Right renal pelvis (tissue), 4 donors: ENCODE measurements at regions not wholly inside any gene's neighbourhood (a gene's known extent, or its start where the extent isn't known, plus 50 kb on each side); places are given as distances from the start of the nearest gene placed in this dataset.
"Not testable (repeated sequence)": the region's sequence is repeated elsewhere in the genome, so short reads cannot be mapped to it uniquely, and the experiment has no call there.

Experiments used
- DNase-seq, 4 donors: peaks; one replicate each; pipeline ENCODE4 v3.0.0-alpha.2; 2013; ENCODE audit warnings: low read depth in 4 of 4, low spot score in 3 of 4, missing footprints in 1 of 4

DNA sequence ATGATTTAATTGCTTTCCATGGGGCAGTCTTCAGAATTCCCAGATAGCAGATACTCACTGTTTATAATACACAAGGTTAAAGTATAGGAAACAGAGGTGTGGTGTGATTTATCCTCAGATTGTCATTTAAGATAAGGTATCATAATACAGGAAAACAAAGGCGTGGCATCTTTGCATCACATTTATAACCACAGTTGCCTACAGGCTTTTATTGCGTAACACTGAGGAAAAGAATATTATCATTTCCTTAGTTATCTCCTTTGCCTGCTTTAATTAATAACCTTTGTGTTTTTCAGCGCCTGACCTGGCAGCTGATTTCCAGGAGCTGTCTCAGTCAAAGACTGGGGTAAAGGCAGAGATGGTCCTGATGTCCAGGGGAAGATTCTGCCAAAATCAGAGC lies 68.8 kb downstream of the SSX7 start:
- DNase-seq, result no peak

DNA sequence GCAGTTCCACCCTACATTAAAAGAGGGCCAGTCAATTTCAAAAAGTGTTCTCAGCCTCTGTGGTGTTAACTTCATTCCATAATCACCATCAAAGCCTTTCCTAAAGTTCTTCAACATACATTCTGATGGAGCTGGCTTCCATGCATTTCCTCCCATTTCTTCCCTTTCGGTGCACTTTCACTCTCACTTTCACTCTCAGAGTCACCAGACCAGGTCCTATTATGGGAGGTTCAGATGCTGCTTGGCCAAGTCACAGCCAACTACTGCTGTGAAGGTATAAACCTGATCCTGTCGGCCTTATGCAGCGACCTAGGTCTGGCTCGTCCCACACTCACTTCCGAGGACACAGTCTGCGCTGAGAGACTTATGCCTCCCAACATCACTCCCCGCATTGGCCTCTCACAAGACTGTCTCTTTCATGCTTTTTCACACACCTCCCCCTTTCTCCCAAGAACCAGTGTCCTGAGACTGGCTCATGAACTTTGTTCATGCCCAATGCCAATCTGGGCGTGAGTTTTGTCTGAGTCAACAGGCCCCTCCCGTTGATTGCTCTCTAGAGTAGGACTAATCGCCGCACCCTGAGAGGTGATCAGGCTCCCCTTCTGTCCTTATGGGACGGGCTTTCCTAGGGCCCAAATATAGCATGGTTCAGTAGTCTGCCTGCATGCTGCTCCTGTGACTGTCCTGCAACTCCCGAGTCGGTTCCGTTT lies 60.8 kb upstream of the XAGE1B start:
- no peak for DNase-seq

DNA sequence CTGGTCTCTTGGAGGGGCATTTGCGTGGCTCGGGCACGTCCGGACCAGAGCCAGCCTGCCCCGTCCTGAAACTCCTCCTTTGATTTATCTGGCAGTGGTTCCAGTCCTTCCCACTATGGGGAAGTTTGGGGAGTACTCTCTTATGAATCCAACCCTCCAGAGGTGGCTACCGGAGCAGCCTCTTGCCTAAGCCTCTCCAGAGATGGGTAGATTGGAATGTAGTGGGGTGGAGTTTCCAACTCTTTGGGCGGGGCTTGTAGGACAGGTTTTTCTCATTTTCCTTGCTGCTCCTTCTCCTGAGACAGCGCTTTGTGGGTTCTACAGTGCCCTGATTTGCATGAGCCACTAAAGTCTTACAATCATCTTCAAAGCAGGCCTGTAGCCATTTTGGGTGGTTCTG lies 60.1 kb upstream of the XAGE1B start:
- no peak for DNase-seq

DNA sequence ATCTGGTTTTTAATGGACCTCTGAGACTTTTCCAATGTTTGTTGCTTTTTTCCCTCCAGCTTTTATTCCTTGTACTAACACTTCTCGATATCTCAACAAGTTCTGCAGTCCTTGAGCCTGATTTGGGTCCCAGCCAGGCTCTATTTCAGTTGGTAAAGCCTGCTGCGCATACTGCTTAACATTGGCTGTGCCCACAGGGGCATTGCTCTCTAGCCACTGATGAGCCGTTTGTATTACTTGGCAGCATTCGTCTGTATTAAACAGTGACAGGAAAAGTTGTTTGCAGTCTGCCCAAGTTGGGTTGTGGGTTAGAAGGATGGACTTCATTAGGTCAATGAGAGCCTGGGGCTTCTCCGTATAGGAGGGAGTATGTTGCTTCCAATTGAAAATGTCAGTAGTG lies 59.6 kb upstream of the XAGE1B start:
- no peak for DNase-seq

DNA sequence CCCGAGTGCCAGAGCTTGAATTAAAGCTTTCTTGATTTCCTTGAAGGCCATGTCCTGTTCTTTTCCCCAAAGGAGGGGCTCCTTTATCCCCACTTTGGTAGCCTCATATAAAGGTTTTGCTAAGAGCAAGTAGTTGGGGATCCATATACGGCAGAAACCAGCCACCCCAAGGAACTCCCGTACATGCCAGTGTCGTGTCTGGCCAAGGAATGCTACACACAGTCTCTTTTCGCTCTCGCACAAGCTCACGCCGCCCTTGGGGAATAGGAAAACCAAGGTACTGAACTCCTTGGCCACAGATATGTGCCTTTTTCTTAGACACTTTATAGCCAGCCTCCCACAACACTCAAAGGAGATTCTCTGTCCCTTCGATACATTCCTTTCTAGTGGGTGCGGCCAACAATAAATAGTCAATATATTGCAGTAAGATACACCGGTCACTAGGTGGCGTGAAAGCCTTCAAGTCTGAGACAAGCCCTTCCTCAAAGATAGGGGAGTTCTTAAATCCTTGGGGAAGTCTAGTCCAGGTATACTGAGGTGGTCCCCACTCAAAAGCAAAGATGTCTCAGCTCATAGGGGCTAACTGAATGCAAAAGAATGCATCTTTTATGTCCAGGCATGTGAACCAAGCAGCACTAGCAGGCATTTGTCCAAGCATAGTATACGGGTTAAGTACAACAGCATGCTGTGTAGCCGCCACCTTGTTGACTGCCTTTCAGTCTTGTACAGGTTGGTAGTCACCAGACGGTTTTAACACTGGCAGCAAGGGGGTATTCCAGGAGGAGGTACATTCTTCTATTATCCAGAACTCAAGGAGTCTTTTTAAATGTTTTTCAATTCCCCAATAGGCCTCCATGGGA lies 57.8 kb upstream of the XAGE1B start:
- DNase-seq, result peak in 3 of 4 donors; percentile 8 to 21 (median 17)

DNA sequence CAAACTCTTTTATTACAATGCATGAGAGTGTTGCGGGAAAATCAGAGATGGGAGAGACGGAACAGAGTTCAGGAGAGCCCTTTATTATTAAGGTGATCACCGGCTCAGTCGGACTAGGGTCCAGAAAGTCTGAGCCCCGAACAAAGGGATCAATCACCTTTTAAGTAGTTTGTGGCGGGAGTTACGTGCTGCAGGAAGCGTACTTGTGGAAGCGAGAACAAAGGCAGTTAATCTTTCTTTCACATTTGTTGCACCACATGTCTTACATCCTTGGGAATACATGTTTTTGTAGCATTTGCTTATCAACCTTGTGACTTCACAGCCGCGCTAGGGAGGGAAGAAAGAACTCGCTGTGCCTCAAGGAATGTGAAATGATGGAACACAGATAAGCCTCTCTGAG lies 51.3 kb upstream of the XAGE1B start:
- DNase-seq, result not testable (repeated sequence)
